ENCODE measurements at regions not wholly inside any gene's neighbourhood (a gene's known extent, or its start where the extent isn't known, plus 50 kb on each side); places are given as distances from the start of the nearest gene placed in this dataset.

- DNase-seq (ENCODE audit: low read depth in 1 of 2, low spot score in 2 of 2), result no peak
- Histone ChIP-seq H3K4me3 (no peak overlapping the region), H3K36me3 (no peaks in the 10 kb centered on the region), H3K9me3 (replicated peaks) (no peaks in the 10 kb centered on the region), H3K27ac (no peak overlapping the region), H3K4me1 (replicated peaks) (no peaks in the 10 kb centered on the region), H3K27me3 (replicated peaks) (peaks cover 4% of the 10 kb centered on the region; the same call in 1 of the 2 replicates)
Observed at GRCh38 chr6:131368198-131368911, 204.7 kb upstream of the ARG1 start.

- Histone ChIP-seq H3K4me1 (replicated peaks) (no peaks in the 10 kb centered on the region), H3K27me3 (replicated peaks) (peaks cover 4% of the 10 kb centered on the region; the same call in 1 of the 2 replicates), H3K36me3 (no peaks in the 10 kb centered on the region), H3K9me3 (replicated peaks) (no peaks in the 10 kb centered on the region), H3K27ac (no peak overlapping the region), H3K4me3 (no peak overlapping the region)
- DNase-seq (ENCODE audit: low read depth in 1 of 2, low spot score in 2 of 2), result no peak
Observed at GRCh38 chr6:131372535-131372934, 200.5 kb upstream of the ARG1 start.

- Histone ChIP-seq H3K27me3 (replicated peaks) (peaks cover 3% of the 10 kb centered on the region; the same call in 1 of the 2 replicates), H3K4me1 (replicated peaks) (no peaks in the 10 kb centered on the region), H3K27ac (no peak overlapping the region), H3K36me3 (no peaks in the 10 kb centered on the region), H3K4me3 (no peak overlapping the region), H3K9me3 (replicated peaks) (no peaks in the 10 kb centered on the region)
- DNase-seq (ENCODE audit: low read depth in 1 of 2, low spot score in 2 of 2), result no peak
Observed at GRCh38 chr6:131377112-131377705, 195.8 kb upstream of the ARG1 start.

GRCh38 chr6:131378874-131379273 is 194.2 kb upstream of the ARG1 start:
- DNase-seq (ENCODE audit: low read depth in 1 of 2, low spot score in 2 of 2), result no peak
- Histone ChIP-seq H3K4me1 (replicated peaks) (no peaks in the 10 kb centered on the region), H3K36me3 (no peaks in the 10 kb centered on the region), H3K27me3 (replicated peaks) (no peaks in the 10 kb centered on the region; the same call in 1 of the 2 replicates), H3K4me3 (no peak overlapping the region), H3K27ac (no peak overlapping the region), H3K9me3 (replicated peaks) (no peaks in the 10 kb centered on the region)

GRCh38 chr6:131379948-131380347 is 193.1 kb upstream of the ARG1 start:
- H3K36me3 ChIP-seq, result no peaks in the 10 kb centered on the region
- no peak overlapping the region for H3K4me3 ChIP-seq
- H3K27me3 ChIP-seq (replicated peaks), result peaks cover 4% of the 10 kb centered on the region; the same call in 1 of the 2 replicates
- no peaks in the 10 kb centered on the region for H3K9me3 ChIP-seq (replicated peaks)
- no peaks in the 10 kb centered on the region for H3K4me1 ChIP-seq (replicated peaks)
- no peak overlapping the region for H3K27ac ChIP-seq
- no peak for DNase-seq (ENCODE audit: low read depth in 1 of 2, low spot score in 2 of 2)

- H3K36me3 ChIP-seq, result no peaks in the 10 kb centered on the region
- no peaks in the 10 kb centered on the region for H3K4me1 ChIP-seq (replicated peaks)
- no peak overlapping the region for H3K27ac ChIP-seq
- no peaks in the 10 kb centered on the region for H3K9me3 ChIP-seq (replicated peaks)
- H3K27me3 ChIP-seq (replicated peaks), result 0 out of 2 replicates have a peak, but pooled peaks cover 4% of the 10 kb centered on the region
- H3K4me3 ChIP-seq, result no peak overlapping the region
- no peak for DNase-seq (ENCODE audit: low read depth in 1 of 2, low spot score in 2 of 2)
Observed at GRCh38 chr6:131381052-131381708, 191.8 kb upstream of the ARG1 start.

GRCh38 chr6:131381709-131382093 is 191.3 kb upstream of the ARG1 start:
- H3K9me3 ChIP-seq (replicated peaks), result no peaks in the 10 kb centered on the region
- H3K4me3 ChIP-seq, result no peak overlapping the region
- H3K27me3 ChIP-seq (replicated peaks), result 0 out of 2 replicates have a peak, but pooled peaks cover 4% of the 10 kb centered on the region
- no peaks in the 10 kb centered on the region for H3K4me1 ChIP-seq (replicated peaks)
- H3K36me3 ChIP-seq, result no peaks in the 10 kb centered on the region
- no peak for DNase-seq (ENCODE audit: low read depth in 1 of 2, low spot score in 2 of 2)
- H3K27ac ChIP-seq, result no peak overlapping the region

- H3K9me3 ChIP-seq (replicated peaks), result no peaks in the 10 kb centered on the region
- no peaks in the 10 kb centered on the region for H3K36me3 ChIP-seq
- no peak overlapping the region for H3K27ac ChIP-seq
- H3K27me3 ChIP-seq (replicated peaks), result 0 out of 2 replicates have a peak, but pooled peaks cover 4% of the 10 kb centered on the region
- no peak for DNase-seq (ENCODE audit: low read depth in 1 of 2, low spot score in 2 of 2)
- H3K4me3 ChIP-seq, result no peak overlapping the region
- H3K4me1 ChIP-seq (replicated peaks), result no peaks in the 10 kb centered on the region; the same call in 1 of the 2 replicates
Observed at GRCh38 chr6:131382631-131383030, 190.4 kb upstream of the ARG1 start.

- Histone ChIP-seq H3K36me3 (no peaks in the 10 kb centered on the region), H3K4me3 (no peak overlapping the region), H3K27ac (no peak overlapping the region), H3K27me3 (replicated peaks) (0 out of 2 replicates have a peak, but pooled peaks cover 4% of the 10 kb centered on the region), H3K9me3 (replicated peaks) (no peaks in the 10 kb centered on the region), H3K4me1 (replicated peaks) (no peaks in the 10 kb centered on the region; the same call in 1 of the 2 replicates)
- DNase-seq (ENCODE audit: low read depth in 1 of 2, low spot score in 2 of 2), result no peak
Observed at GRCh38 chr6:131383421-131384411, 189.3 kb upstream of the ARG1 start.

GRCh38 chr6:131387562-131388447 is 185.2 kb upstream of the ARG1 start:
- Histone ChIP-seq H3K4me1 (replicated peaks) (no peaks in the 10 kb centered on the region; the same call in 1 of the 2 replicates), H3K9me3 (replicated peaks) (no peaks in the 10 kb centered on the region), H3K36me3 (no peaks in the 10 kb centered on the region), H3K27ac (no peak overlapping the region), H3K4me3 (no peak overlapping the region), H3K27me3 (replicated peaks) (0 out of 2 replicates have a peak, but pooled peaks cover 4% of the 10 kb centered on the region)
- DNase-seq (ENCODE audit: low read depth in 1 of 2, low spot score in 2 of 2), result no peak

- Histone ChIP-seq H3K27ac (no peak overlapping the region), H3K36me3 (no peaks in the 10 kb centered on the region), H3K4me3 (no peak overlapping the region), H3K27me3 (replicated peaks) (no peaks in the 10 kb centered on the region), H3K9me3 (replicated peaks) (no peaks in the 10 kb centered on the region), H3K4me1 (replicated peaks) (no peaks in the 10 kb centered on the region; the same call in 1 of the 2 replicates)
- no peak for DNase-seq (ENCODE audit: low read depth in 1 of 2, low spot score in 2 of 2)
Observed at GRCh38 chr6:131390322-131390721, 182.7 kb upstream of the ARG1 start.

GRCh38 chr6:131391116-131391515 is 181.9 kb upstream of the ARG1 start:
- Histone ChIP-seq H3K27me3 (replicated peaks) (no peaks in the 10 kb centered on the region), H3K27ac (no peak overlapping the region), H3K36me3 (no peaks in the 10 kb centered on the region), H3K4me3 (no peak overlapping the region), H3K9me3 (replicated peaks) (no peaks in the 10 kb centered on the region), H3K4me1 (replicated peaks) (no peaks in the 10 kb centered on the region; the same call in 1 of the 2 replicates)
- no peak for DNase-seq (ENCODE audit: low read depth in 1 of 2, low spot score in 2 of 2)

Data from SJSA1 (cell line).